Mesodermal cell (in vitro differentiated cells): ENCODE measurements at regions not wholly inside any gene's neighbourhood (a gene's known extent, or its start where the extent isn't known, plus 50 kb on each side); places are given as distances from the start of the nearest gene placed in this dataset.
"Not testable (repeated sequence)": the region's sequence is repeated elsewhere in the genome, so short reads cannot be mapped to it uniquely, and the experiment has no call there.

ENCODE experiments used
- H3K27ac ChIP-seq: 2 replicates; pipeline ENCODE4 v1.7.0; 2013; ENCODE audit warnings: mild to moderate bottlenecking, low read depth, low read length, moderate library complexity; ENCODE audit not compliant: severe bottlenecking
- H3K36me3 ChIP-seq: 2 replicates; pipeline ENCODE4 v1.7.1; 2013; ENCODE audit warnings: mild to moderate bottlenecking, low read length, moderate library complexity; ENCODE audit not compliant: control insufficient read depth, insufficient read depth
- H3K4me1 ChIP-seq: one replicate; pipeline ENCODE4 v1.7.1; 2013; ENCODE audit warnings: mild to moderate bottlenecking, low read length; ENCODE audit not compliant: insufficient read depth, control insufficient read depth, poor library complexity, severe bottlenecking
- H3K4me3 ChIP-seq: 2 replicates; pipeline ENCODE4 v1.7.0; 2013; ENCODE audit warnings: low read length, control low read depth, mild to moderate bottlenecking; ENCODE audit not compliant: insufficient read depth, poor library complexity, severe bottlenecking; ENCODE audit errors: extremely low read depth
- H3K9me3 ChIP-seq: 2 replicates; pipeline ENCODE4 v1.7.1; 2013; ENCODE audit warnings: mild to moderate bottlenecking, low read length, moderate library complexity; ENCODE audit not compliant: control insufficient read depth
- WGBS, 2 experiments: methylation state at CpG; one replicate each; pipeline ENCODE4 v1.1.5; 2013; ENCODE audit warnings: missing lambda C conversion rate in 2 of 2; ENCODE audit not compliant: insufficient coverage in 2 of 2; 5-methylcytosine and 5-hydroxymethylcytosine counted together

- WGBS, 2 experiments, result 100% methylated on average over 1 of the region's 2 CpGs; no CpG with 5 or more reads in 1 of the 2 experiments
These were observed 727.6 kb upstream of the SEMA3D start for GRCh38 chr7:85914437-85914836.

DNA sequence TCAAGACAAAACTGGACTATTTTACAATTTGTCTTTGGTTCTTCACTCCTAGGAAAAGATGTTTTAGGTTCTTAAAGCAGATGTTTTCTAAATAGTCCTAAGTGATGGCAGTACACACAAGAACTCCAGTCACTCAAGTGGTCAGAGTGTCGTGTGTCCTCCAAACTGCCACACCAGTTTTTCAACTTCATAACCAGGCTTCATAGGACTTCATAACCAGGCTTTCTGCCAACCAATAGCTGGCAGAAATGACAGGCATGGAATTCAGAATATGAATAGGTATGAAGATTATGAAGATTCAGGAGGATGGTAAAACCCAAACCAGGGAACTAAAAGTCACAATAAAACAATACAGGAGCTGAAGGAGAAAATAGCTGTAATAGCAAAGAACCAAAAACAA lies 721.2 kb upstream of the SEMA3D start:
- Histone ChIP-seq H3K4me3 (no peak overlapping the region), H3K4me1 (no peaks in the 10 kb centered on the region), H3K9me3 (no peaks in the 10 kb centered on the region), H3K36me3 (no peaks in the 10 kb centered on the region), H3K27ac (no peak overlapping the region)
- 80% methylated on average over 1 of the region's 1 CpG; no CpG with 5 or more reads in 1 of the 2 experiments for WGBS, 2 experiments

More at GRCh38 chr7:85914437-85914836, 727.6 kb upstream of the SEMA3D start:
- Histone ChIP-seq H3K4me1 (no peaks in the 10 kb centered on the region), H3K36me3 (no peaks in the 10 kb centered on the region), H3K9me3 (no peaks in the 10 kb centered on the region), H3K27ac (no peak overlapping the region), H3K4me3 (no peak overlapping the region)

DNA sequence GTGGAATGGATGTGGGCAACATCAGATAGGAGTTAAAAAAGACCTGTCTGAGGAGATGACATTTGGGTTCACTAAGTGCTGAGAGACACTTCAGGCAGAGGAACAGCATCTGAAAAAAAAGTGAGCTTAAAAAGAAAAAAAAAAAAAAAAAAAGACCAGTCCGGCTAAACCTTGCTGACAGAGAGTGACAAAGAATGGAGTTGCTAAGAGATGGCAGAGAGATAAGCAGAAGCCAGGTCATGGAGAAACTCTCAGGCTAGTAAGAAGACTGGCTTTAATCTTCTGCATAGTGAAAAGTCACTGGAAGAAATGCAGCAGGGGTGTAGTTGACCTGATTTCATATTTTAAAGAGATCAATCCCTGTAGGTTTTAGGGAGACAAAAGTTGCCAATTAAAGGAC lies 711.1 kb upstream of the SEMA3D start:
- H3K9me3 ChIP-seq, result no peaks in the 10 kb centered on the region
- no peak overlapping the region for H3K27ac ChIP-seq
- H3K4me1 ChIP-seq, result no peaks in the 10 kb centered on the region
- H3K36me3 ChIP-seq, result no peaks in the 10 kb centered on the region
- H3K4me3 ChIP-seq, result no peak overlapping the region
- WGBS, 2 experiments, result 45 to 80% methylated on average over 1 of the region's 1 CpG

DNA sequence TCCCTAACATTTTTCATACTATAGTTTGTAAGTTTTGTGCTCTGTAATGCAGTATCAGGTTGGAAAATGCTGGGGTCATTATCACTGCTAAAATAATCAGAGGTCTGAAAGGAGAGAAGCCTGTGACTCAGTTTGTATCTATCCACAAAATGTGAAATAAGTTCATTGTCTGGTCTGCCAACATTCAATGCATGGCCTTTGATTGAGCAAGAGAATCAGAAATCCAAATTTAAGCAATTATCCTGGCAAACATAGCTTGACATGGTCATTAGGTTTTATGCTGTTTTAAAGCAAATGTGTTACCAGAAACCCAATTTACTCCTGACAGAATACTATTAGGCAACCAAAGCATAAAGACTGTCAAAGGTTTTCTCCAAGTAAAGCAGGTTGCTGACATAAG lies 709.7 kb upstream of the SEMA3D start:
- H3K4me1 ChIP-seq, result no peaks in the 10 kb centered on the region
- H3K9me3 ChIP-seq, result no peaks in the 10 kb centered on the region
- no peak overlapping the region for H3K27ac ChIP-seq
- no peak overlapping the region for H3K4me3 ChIP-seq
- H3K36me3 ChIP-seq, result no peaks in the 10 kb centered on the region

GRCh38 chr7:85895835-85896234 lies 709.0 kb upstream of the SEMA3D start:
- H3K27ac ChIP-seq, result no peak overlapping the region
- WGBS, 2 experiments, result 100% methylated on average over 1 of the region's 1 CpG
- no peaks in the 10 kb centered on the region for H3K36me3 ChIP-seq
- H3K9me3 ChIP-seq, result no peaks in the 10 kb centered on the region
- no peaks in the 10 kb centered on the region for H3K4me1 ChIP-seq
- no peak overlapping the region for H3K4me3 ChIP-seq

GRCh38 chr7:85891900-85892299 lies 705.0 kb upstream of the SEMA3D start:
- not testable (repeated sequence) for H3K9me3 ChIP-seq, H3K36me3 ChIP-seq, H3K27ac ChIP-seq, H3K4me1 ChIP-seq, H3K4me3 ChIP-seq
- WGBS, 2 experiments, result 100% methylated on average over 2 of the region's 5 CpGs; no CpG with 5 or more reads in 1 of the 2 experiments

- H3K9me3 ChIP-seq, result no peaks in the 10 kb centered on the region
- H3K4me1 ChIP-seq, result no peaks in the 10 kb centered on the region
- no peak overlapping the region for H3K4me3 ChIP-seq
- H3K36me3 ChIP-seq, result no peaks in the 10 kb centered on the region
- H3K27ac ChIP-seq, result no peak overlapping the region
These were observed 703.5 kb upstream of the SEMA3D start for GRCh38 chr7:85890244-85890811.

- H3K4me1 ChIP-seq, result no peaks in the 10 kb centered on the region
- no peak overlapping the region for H3K27ac ChIP-seq
- no peaks in the 10 kb centered on the region for H3K9me3 ChIP-seq
- H3K36me3 ChIP-seq, result no peaks in the 10 kb centered on the region
- H3K4me3 ChIP-seq, result no peak overlapping the region
These were observed 700.3 kb upstream of the SEMA3D start for GRCh38 chr7:85887133-85887532.

- no peak overlapping the region for H3K4me3 ChIP-seq
- H3K9me3 ChIP-seq, result no peaks in the 10 kb centered on the region
- no peaks in the 10 kb centered on the region for H3K4me1 ChIP-seq
- H3K36me3 ChIP-seq, result no peaks in the 10 kb centered on the region
- H3K27ac ChIP-seq, result no peak overlapping the region
- WGBS, 2 experiments, result 100% methylated on average over 1 of the region's 1 CpG; no CpG with 5 or more reads in 1 of the 2 experiments
These were observed 695.5 kb upstream of the SEMA3D start for GRCh38 chr7:85882335-85882734.

GRCh38 chr7:85875398-85875797 lies 688.5 kb upstream of the SEMA3D start:
- H3K36me3 ChIP-seq, result no peaks in the 10 kb centered on the region
- WGBS, 2 experiments, result no CpG with 5 or more reads among the region's 1 CpG
- no peaks in the 10 kb centered on the region for H3K9me3 ChIP-seq
- no peak overlapping the region for H3K4me3 ChIP-seq
- H3K27ac ChIP-seq, result no peak overlapping the region
- no peaks in the 10 kb centered on the region for H3K4me1 ChIP-seq

GRCh38 chr7:85866540-85866939 lies 679.7 kb upstream of the SEMA3D start:
- no peak overlapping the region for H3K27ac ChIP-seq
- WGBS, 2 experiments, result 93 to 100% methylated on average over 4 of the region's 4 CpGs
- no peak overlapping the region for H3K4me3 ChIP-seq
- no peaks in the 10 kb centered on the region for H3K4me1 ChIP-seq
- no peaks in the 10 kb centered on the region for H3K9me3 ChIP-seq
- H3K36me3 ChIP-seq, result no peaks in the 10 kb centered on the region
